ENCODE measurements at regions not wholly inside any gene's neighbourhood (a gene's known extent, or its start where the extent isn't known, plus 50 kb on each side); places are given as distances from the start of the nearest gene placed in this dataset.
A peak's percentile ranks its signal among the peaks of the same experiment; 100 is the strongest.

DNA sequence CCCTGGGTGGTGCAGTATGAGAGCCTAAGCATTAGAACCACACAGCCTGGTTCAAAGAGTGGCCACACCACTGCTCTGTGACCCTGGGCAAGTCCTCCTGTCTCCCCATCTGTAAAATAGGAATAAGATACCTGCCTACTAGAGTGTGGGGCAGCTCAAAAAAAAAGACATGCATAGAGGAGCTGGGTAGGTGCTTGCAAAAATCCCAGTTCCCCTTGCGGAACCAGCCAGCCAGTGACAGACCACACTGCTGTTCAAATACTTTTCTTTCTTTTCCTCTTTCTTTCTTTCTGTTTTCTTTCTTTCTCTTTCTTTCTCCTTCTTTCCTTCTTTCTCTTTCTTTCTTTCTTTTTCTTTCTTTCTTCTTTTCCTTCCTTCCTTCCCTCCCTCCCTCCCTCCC is 63.0 kb upstream of the TRIM2 start:
- DNase-seq = no peak

DNA sequence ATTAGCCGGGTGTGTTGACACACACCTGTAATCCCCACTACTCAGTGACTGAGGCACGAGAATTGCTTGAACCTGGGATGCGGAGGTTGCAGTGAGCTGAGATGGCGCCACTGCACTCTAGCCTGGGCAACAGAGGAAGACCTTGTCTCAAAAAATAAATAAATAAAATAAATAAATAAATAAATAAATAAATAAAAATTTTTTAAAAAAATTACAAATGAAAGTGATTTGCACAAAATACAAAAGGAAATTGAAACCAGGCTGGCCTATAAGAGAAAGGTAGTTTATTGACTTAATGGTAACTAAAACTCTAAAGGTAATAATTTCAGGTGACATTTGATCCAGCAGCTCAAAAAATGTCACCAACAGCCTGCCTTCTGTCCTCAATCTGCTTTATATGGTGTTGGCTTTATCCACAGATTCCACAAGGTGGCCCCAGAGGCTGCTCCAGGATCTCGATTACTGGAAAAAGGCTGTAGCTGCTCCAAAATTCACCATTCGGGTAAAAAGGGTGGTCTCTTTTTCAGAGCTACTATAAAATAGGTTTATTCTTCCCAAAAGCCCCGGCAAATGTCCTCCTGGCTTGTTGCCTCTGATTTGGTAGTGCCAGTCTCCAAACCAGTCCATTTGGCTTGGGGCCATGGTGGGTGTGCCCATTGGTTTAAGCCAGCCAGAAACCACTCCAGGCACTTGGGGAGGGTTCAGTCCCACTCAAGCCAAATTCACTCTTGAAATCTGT is 61.4 kb upstream of the TRIM2 start:
- DNase-seq = peak; percentile 14 to 44 (median 31)

DNA sequence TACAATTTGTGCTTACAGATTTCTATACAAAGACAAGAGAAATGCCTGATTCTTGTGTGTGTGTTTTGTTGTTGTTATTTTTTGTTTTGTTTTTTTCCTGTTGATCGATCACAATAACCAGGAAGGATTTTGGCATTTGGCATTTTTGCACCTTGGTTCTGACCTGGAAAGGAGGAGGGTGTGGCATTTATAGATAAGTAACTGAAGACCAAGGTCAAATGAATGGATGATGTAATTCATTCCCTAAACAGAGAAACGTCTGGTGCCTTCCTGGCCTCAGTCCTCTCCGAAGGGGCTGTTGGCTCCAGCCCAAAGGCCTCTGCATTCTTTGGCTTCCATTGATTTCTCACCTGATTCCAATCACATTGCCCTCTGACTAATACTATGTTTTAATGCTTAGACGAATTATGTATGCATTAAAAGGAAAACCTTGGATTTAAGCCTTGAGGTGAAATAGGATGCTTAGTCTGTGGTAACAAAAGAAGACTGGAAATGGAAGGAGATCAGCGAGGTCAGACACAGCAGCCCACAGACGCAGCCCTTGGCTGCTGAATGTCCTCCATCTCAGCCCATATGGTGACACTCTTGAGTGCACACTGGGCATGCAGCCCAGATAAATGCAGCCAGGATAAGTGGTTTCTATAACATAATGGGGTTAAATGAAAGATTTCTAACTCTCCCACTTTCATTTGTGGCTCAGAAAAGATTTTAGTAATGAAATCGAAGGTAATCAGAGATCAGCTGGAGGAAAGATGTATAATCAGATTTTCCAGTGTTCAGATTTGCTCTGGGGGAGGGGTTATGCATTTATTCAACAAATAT is 60.5 kb upstream of the TRIM2 start:
- no peak for DNase-seq

DNA sequence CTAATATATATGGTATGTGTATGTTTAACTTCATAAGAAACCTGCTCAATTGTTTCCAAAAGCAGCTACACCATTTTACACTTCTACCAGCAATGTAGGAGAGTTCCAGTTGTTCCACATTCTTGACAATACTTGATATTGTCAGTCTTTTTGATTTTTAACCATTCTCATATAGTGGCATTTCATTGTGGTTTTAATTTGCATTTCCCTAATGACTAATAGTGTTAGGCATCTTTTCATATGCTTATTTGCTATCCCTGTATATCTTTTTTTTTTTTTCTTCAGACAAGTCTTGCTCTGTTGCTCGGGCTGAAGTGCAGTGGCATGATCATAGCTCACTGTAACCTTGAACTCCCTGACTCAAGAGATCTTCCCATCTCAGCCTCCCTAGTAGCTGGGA is 58.2 kb upstream of the TRIM2 start:
- DNase-seq = no peak

DNA sequence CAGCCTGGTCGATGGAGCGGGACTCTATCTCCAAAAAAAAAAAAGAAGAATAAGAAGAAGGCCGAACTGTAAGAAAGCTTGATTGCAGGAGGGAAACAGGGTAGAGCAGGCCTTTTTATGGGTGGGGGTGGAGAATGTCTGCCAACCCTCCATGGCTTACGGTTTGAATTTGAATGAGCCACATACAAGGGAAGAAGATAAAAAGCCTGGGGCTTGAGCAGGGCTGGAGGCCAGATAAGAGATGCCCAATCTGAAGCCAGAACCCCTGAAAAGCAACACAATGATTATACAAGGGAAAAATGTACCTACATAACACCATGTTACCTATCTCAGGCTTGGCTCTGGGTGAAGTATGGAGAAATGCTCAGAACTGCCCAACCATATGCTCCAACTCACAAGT is 57.3 kb upstream of the TRIM2 start:
- DNase-seq = no peak

DNA sequence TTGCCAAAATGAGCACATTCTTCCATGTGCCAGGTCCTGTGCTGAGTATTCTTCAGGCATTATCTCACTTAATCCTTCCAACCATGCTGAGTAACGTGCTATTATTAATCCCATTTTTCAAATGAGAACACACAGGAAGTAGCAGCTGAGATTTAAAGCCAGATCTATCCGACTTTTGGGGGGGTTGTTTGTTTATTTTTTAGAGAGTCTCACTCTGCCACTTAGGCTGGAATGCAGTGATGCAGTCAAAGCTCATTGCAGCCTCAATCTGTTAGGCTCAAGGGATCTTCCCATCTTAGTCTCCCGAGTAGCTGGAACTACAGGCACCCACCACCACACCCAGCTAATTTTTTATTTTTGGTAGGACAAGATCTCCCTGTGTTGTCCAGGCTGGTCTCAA is 55.5 kb upstream of the TRIM2 start:
- no peak for DNase-seq

DNA sequence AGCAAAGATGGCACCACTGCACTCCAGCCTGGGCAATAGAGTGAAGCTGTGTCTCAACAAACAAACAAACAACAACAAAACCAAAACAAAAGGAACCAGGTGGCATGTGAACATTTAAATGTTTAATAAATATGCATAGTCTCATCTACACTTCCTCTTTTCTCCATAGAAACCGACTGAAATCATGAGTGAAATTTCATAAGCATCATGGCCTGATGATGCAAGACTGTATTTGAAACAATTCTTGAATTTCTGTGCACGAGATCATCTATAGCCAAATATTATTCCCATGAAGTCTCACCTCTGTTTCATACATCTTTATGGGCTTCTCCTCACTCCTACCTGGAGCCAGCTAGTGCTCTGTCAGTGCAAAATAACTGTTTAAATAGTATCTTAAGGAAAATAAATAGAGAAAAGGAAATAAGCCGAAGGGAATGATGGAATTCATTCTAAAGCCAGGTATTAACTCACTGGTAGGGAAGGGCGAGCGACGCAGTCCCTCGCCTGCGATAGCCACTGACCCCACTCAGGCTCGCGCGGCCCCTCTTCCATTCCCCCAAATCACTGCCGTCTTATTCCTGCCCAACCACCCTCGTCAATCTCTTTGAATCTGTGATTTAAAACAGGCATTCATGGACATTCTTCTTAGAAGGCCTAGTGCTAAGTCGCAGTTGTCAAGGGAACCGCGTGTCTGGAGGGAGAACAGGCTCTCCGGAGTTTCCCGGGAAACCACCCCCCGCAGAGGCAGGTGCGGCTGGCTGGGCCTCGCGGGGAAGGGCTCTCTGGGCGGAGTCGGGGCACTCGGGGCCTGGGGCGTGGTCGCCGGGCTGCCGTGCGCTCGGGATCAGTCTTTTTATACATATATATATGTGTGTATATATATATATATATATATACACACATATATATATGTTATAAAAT is 52.4 kb upstream of the TRIM2 start:
- DNase-seq = peak in 4 of 5 donors; percentile 21 to 35 (median 31)

DNA sequence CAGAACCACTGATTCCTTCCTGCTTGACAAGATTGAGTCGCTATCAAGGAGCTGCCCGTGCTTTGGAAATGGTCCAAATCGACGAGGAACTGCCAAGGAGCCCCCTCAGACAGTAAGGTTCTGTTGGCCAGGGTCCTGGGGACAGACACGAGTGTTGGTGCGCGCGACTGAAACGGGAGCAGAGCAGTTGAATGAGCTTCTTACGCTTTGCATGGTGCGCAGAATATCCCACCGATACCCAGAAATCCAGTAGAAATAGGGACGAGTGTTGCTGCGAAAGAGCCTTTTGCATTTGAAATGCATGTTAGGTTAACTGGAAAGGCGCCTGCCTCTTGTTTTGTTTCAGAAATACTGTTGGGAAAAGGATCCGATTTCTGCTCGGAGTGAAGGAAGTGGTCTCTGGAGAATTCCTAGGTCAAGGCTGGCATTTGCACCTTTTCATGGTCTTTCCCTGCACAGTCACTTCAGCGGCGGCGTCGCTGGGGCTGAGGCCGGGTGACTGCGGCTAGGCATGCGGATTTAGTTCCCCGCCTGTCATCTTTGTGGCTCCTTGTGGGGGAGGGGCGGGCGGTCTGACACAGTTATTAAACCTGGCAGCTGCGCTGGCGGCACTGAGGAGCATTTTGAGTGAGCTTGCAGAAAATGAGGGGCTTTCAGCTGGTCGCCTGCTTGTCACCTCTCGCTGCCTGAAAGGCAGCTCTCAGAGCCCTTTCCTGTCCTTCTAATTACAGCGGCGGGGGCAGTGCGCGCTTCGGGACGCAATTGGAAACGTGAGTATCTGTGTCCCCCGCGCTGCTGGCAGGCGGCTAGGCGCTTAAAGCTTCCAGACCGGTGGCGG is 51.5 kb upstream of the TRIM2 start:
- peak; percentile 15 to 51 (median 43) for DNase-seq

DNA sequence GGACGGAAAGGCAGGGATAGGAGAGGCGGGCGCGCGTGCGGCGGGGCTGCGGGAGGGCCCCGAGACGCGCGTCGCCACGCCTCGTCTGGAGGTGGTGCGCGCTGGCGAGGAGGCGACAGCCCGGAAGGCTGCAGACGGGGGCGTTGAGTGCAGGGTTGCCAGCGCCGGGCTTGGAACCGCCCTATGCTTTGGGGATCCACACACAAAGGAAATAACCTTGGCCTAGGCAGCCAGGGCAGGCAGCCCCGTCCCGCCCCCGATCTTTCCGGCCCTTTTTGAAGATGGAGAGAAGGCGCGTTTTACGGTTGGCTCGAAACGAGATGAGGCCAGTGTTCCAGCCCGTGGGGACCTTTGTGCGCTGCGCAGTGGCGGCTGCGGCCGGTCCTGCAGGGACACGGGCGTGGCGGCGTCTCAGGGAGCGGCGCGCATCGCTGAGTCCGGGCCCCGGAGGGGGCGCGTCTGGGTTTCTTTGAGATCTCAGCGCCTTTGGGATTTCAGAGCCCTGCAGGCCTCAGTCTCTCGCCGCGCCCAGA is 50.8 kb upstream of the TRIM2 start:
- peak; percentile 61 to 77 (median 70) for DNase-seq

DNA sequence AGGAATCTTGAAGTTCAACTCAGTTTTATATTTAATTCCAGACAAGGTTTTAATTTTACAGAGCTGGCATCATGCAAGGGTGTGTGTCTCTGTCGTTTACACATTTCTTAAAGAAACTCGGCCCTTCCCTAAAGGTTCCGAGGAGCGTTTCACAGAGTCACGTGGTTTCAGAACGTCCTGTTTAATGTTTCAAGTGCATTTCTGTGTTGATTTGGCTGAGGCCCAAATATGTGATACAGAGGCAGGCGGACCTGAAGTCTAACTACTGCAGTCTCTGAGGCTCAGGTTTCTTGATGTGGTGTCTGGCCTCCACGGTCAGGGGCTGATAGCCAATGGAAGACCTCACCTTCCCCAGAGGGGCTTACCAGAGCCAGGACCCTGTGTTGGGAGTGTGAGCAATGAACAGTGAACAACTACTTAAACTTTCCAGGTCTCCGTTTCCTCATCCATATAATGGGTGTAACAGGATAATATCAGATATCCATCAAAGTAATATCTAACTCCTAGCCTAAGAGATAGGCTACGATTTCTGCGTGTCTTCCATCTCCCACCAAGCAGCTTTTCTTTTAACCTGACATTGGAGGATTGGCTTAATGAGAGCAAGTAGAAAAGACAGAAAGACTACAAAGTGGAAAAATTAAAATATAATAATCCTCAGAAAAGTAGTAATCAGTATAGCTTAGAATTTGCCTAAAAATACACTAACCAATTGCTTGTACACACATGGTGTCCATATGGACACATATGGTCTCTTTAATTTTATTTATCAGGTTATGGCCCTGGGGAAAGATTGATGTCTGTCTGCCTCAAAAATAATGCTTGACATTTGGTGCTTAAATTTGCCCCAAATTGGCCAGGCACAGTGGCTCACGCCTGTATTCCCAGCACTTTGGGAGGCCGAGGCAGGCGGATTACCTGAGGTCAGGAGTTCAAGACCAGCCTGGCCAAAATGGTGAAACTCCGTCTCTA is 50.0 kb upstream of the TRIM2 start:
- DNase-seq = peak in 1 of 5 donors; percentile 24

Data from T-helper 1 cell (primary cell).